Activated CD8-positive, alpha-beta memory T cell treated with anti-CD3 and anti-CD28 coated beads, Interleukin-2, amount 50 U/mL, for 48 hours (primary cell): ENCODE measurements at regions not wholly inside any gene's neighbourhood (a gene's known extent, or its start where the extent isn't known, plus 50 kb on each side); places are given as distances from the start of the nearest gene placed in this dataset.

ENCODE experiments used
- DNase-seq: peaks from one replicate; pipeline ENCODE4 v3.0.0-alpha.2; 2020

DNA sequence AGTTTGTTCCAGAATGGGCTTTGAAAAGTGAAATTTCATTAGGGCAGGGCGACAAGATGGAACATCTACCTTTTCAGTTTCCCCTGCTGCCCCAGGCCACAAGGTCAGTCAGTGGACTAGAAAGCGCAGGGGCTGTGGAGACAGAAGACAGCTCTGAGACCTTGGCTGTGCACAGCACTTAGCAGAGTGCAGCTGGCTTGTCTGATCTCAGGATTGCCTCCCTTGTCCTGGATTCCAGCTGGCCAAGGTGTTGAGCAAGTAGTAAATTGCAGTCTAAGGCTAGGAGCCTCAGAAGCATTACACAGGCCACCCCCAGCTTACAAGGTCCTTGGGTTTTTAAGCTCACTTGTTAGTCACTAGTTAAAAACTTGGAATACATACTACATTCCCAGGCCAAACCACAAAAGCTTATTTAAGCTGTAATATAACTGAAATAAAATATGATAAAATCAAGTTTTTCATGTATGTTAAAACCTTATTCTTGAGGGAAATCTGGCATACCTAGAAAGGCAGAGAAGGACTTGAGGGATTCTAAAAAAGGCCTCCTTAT, 67.3 kb upstream of the NPY start:
- no peak for DNase-seq

GRCh38 chr7:24221500-24221899, 62.5 kb upstream of the NPY start:
- DNase-seq = no peak

- DNase-seq = no peak
Observed at GRCh38 chr7:24227068-24227467, 56.9 kb upstream of the NPY start.

GRCh38 chr7:24227603-24228359, 56.2 kb upstream of the NPY start:
- peak; percentile 52 for DNase-seq

DNA sequence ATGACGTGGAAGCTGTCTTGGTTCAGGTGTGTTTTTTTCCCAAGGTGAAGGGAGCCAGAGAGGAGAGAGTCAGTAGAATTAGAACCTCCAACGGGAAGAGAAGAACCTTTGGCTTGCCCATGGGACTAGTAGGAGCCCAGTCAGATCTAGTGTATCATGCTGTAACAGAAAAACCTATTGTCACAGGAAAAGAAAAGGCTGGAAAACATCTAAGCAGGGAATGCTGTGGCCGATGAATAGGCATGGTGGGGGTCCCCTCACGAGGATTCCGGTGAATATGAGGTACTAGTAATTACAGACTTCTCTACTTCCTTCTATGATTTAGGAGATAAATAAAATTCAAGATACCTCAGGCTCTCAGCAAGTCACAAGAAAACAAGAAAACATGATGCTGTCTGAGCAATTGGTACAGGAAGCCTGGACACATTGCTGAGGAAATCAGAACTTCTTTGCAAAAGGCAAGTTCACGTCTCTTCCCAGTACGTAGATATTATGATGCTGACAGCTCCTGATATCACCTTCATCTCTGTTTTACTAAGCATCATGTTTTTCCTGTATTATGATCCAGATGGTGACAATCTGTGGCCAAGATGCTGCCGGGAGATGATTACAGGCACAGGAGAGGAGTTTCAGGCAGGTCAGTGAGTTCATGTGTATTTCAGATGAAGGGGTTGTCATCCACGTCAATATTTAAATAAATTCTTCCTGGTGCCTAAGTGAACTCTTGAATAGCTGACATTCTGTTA, 54.3 kb upstream of the NPY start:
- DNase-seq = no peak

DNA sequence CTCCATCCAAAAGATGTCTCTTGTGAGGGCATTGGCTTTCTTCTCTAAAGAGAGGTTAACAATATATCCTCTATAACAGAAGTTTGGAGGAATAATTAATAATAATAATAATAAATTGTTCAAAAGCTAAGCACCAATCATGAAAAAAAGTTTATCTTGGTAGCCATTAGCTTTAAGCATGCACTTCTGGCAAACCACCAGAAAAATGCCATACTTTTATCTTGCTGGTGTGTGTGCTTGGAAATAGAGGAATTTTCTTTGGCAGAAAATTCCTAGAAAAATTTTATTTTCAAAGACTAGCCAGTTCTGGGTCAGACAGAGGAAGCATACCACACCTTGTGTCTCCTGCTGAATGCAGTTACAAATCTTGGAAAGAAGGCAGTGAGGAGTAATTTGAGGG, 52.5 kb upstream of the NPY start:
- DNase-seq = no peak

DNA sequence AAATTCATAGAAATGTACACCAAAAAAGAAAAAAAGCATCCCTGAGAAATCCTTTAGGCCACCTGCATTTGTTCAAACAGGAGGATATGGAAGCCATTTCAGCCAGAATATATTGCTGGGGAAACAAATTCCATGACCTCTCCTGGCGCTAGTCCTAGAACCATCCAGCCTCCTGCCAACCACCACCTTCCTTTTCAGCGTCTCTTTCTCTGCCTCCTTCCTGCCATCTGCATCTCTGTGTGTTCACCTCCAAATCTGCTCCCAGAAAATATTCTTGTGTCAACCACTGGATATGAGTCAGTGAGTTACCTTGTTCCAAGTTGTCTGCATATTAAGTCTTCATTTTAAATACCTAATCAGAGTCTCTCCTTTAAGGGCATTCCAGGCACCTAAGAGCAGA, 50.6 kb upstream of the NPY start:
- DNase-seq = no peak
